ENCODE measurements at regions not wholly inside any gene's neighbourhood (a gene's known extent, or its start where the extent isn't known, plus 50 kb on each side); places are given as distances from the start of the nearest gene placed in this dataset.

DNA sequence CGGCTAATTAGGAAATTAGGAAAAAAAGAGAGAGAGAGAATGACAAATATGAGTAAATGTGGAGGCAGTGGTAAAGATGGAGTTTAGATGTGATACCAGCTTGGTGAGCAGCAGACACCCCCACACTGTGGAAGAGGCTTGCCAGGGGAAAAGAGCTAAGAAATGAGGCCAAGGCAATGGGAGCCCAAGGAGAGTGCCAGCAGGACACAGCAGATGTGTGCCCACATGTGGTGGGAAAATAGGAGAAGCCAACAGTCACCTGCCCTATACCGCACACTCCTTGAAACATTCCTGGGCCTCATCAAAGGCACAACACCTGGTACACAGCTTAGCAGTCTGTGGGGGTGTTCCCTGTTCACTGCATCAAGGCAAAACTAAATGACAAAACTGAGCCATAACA is 104.9 kb downstream of the FAM76B start:
- no peak for TF ChIP-seq POLR2AphosphoS5 (IDR thresholded peaks at IDR 0.05; ENCODE audit: low read depth, low read length)
- no peak for TF ChIP-seq TAF1 (IDR thresholded peaks at IDR 0.05; ENCODE audit: borderline replicate concordance, insufficient read depth, low read length)
- TF ChIP-seq, protein P1, sequence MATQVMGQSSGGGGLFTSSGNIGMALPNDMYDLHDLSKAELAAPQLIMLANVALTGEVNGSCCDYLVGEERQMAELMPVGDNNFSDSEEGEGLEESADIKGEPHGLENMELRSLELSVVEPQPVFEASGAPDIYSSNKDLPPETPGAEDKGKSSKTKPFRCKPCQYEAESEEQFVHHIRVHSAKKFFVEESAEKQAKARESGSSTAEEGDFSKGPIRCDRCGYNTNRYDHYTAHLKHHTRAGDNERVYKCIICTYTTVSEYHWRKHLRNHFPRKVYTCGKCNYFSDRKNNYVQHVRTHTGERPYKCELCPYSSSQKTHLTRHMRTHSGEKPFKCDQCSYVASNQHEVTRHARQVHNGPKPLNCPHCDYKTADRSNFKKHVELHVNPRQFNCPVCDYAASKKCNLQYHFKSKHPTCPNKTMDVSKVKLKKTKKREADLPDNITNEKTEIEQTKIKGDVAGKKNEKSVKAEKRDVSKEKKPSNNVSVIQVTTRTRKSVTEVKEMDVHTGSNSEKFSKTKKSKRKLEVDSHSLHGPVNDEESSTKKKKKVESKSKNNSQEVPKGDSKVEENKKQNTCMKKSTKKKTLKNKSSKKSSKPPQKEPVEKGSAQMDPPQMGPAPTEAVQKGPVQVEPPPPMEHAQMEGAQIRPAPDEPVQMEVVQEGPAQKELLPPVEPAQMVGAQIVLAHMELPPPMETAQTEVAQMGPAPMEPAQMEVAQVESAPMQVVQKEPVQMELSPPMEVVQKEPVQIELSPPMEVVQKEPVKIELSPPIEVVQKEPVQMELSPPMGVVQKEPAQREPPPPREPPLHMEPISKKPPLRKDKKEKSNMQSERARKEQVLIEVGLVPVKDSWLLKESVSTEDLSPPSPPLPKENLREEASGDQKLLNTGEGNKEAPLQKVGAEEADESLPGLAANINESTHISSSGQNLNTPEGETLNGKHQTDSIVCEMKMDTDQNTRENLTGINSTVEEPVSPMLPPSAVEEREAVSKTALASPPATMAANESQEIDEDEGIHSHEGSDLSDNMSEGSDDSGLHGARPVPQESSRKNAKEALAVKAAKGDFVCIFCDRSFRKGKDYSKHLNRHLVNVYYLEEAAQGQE (IDR thresholded peaks at IDR 0.05; ENCODE audit: insufficient read depth in 1 of 2, low read depth in 2 of 2, low read length in 2 of 2) = no peak
